GM18505 (cell line): ENCODE measurements at regions not wholly inside any gene's neighbourhood (a gene's known extent, or its start where the extent isn't known, plus 50 kb on each side); places are given as distances from the start of the nearest gene placed in this dataset.
"Not testable (repeated sequence)": the region's sequence is repeated elsewhere in the genome, so short reads cannot be mapped to it uniquely, and the experiment has no call there.

Experiments
- ATAC-seq: cut with Tn5 transposase; IDR thresholded peaks from one replicate; pipeline ENCODE4 v1.9.1; 2021; ENCODE audit not compliant: unreplicated experiment
- POLR2A ChIP-seq: IDR thresholded peaks from 4 replicates; pipeline ENCODE4 v1.6.1; 2011; ENCODE audit warnings: borderline replicate concordance; ENCODE audit not compliant: insufficient read depth, insufficient read length; ENCODE audit errors: extremely low read depth

DNA sequence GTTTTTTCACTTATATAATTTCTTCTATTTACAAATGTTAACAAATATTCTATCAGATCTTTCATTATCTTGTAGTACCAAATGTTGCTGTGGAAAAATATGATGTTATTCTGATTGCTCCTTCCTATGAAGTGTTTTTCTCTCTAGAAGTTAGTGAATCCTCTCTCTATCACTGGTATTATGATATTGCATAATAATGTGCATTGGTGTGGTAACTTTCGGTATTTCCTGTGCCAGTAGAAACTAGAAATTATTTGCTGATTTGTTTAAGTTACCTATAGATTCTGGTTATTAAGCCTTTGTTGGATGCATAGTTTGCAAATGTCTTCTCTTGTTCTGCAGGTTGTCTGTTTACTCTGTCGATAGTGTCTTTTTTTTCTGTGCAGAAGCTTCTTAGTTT is 342.5 kb downstream of the CENPW start:
- TF ChIP-seq POLR2A: no peak
- ATAC-seq: no peak

GRCh38 chr6:126685182-126685581 is 345.3 kb downstream of the CENPW start:
- no peak for TF ChIP-seq POLR2A

DNA sequence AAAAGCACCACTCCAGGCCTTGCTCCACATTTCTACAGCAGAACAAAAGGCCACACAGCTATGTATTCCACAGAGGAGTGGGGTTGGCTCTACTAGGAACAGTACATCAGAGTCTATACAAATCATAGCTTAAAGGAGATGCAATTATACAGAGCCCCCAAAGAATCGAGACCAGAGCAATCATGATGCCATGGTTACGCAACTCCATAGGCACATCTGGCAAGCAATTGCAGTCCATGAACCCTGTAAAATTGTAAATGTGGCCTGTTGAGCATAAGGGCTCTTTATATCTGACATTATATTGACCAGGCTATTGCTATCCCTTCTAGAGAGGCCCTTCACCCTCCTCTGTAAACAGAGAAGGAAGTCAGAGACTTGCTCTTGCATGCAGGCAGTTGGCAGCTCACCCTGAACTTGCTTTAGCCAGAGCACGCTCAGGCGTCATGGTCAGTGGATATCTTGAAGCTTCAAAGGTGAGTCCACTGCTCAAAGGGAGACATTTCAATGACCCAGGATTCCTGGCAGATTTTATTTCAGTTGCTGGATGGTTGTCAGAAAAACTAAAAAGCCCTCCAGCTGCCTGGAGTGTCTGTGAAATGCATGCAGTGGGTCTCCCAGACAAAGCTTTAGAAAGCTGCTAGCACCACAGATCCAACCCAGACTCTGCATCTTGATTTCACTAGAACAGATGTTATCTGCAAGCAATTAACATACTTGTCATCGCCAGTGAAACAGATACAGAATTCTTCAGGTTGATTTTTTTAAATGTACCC is 357.2 kb downstream of the CENPW start:
- no peak for TF ChIP-seq POLR2A
- no peak for ATAC-seq

More at GRCh38 chr6:126685182-126685581, 345.3 kb downstream of the CENPW start:
- no peak for ATAC-seq

GRCh38 chr6:126698732-126699240 is 358.9 kb downstream of the CENPW start:
- ATAC-seq: no peak
- TF ChIP-seq POLR2A: no peak

DNA sequence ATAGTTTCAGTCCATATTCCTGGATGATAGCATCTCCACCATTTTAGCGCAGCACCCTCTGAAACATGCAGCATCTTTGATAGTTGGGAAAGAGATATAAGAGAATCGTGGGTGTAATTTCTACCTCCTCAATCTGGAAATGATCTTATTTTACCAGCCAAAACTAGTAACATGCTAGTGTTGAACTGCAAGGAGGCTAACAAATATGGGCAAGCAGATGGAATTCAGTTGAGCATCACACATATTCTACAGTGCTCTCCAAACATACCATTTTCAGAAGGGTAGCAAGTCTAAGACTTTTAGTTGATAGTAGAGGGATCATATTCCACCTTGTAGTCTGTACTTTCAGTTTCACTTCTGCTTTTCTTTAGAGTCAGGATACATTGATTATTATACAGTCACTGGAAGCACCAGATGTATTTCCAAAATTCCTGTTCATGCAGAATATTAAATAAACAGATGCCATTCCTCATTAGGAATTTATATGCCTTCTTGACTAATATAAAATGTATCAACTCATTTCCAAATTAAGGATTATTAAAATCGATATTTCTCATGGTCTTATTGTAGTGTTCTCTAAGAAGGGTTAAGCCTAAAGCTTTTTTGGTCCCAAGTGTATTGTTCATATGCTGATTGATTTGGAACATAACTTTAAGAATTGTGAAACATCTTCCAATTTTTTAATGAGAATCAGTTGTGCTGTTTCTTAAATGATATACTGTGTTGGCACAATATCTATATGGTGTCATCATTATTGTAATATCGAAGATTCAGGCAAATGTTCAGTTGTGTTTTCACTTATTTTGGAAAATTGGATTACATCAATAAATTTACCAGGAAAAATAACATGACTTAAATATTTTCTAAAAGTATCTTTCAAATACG is 362.0 kb downstream of the CENPW start:
- TF ChIP-seq POLR2A: no peak
- ATAC-seq: no peak

DNA sequence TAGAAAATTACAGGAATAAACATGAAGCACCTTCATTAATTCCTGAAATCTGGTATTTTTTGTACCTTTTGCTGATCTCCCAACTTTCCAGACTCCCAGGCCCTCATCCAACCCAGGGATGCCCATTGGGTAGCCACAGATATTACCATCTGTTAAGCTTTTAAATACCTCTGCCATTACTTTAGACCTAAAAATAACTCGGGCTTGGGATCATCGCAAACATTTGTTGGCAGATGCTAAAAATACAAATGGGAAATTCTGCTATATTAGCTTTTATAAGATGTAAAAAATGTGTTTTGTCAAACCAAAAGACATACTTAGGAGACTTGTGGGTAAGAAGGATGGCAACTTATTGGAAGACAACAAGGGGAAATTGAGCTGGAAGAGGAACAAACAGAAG is 376.1 kb downstream of the CENPW start:
- no peak for ATAC-seq
- TF ChIP-seq POLR2A: no peak

DNA sequence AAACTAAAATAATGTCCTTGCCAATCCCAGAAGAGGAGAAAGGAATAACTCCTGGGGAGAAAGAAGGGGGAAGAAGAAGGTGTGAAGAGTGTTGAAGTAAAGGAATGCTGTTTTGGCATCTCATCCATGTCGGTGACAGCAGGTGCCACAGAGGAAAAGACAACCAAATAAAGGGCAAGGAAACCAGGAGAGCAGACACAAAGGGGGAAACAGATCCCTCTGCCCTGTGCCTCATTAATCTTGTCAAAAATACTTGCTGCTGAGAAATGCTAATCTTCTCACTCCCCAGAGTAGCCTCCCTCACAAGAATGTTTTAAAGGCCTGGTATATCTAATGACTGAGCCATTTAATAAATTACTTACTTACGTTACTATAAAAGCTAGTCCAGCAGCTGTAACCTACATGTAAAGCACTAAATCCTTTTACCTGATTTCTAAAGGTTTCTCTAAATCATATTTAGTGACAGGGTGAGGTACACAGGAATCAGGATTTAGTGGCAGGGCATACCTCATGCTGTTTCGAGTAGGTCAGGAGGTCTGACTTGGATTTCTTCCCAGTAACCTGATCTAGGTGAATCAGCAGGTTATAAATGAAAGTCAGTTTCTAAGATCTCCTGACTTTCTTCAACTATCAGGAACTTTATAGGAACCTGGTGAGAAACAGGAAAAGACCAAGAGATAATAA is 377.1 kb downstream of the CENPW start:
- no peak for TF ChIP-seq POLR2A
- no peak for ATAC-seq

DNA sequence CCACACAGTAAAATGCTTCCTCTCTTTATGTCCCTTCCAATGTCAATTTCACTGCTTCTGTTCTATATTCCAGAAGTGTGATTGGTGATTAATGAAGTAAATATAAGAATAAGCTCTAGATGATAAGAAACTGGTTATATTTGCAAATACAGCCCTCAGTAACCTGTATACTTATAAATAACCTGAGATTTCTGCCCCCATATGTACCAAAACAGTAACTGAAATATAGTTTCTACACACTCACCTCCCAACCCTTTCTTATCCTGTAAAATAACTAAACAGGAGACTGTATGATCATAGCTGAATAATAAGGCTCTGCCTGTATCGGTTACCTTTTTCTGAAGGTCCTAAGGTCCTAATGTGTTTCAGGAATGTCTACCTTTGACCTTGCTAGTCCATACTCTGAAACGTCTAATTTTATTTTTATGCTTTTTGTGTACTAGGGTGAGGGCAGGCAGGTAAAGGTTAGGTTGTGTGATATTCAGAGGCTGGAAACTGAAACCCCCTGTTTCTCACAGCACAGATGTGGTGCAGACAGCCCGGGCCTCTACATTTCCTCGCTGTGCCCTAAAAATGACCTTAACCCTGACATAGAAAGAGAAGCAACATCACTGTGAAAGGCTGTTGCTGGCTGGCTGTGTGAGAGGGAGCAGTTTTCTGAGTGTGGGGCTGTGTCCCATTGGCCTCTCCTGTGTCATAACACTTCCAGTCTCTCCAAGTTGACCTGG is 378.8 kb downstream of the CENPW start:
- TF ChIP-seq POLR2A: no peak
- peak; percentile 87 for ATAC-seq

GRCh38 chr6:126720304-126720703 is 380.4 kb downstream of the CENPW start:
- TF ChIP-seq POLR2A: no peak
- ATAC-seq: no peak

GRCh38 chr6:126721581-126722160 is 381.8 kb downstream of the CENPW start:
- no peak for TF ChIP-seq POLR2A
- no peak for ATAC-seq

DNA sequence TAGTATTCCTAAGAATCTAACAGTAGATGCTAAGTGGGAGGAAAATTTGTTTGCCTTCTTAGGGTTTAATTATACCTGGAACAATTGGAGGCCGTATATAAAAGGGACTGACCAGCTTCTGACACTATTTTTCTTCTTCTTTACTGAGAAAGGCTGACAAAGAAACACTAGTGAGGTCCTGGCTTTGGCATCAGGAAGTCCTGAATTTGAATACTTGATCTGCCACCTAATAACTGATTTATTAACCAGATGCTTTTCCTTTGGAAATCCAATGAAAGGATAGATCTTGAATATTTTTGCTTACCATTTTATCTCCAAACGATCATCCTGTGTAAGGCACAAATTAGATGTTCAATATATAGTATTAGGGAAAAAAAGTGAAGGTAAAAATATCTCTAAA is 382.5 kb downstream of the CENPW start:
- no peak for TF ChIP-seq POLR2A
- no peak for ATAC-seq

DNA sequence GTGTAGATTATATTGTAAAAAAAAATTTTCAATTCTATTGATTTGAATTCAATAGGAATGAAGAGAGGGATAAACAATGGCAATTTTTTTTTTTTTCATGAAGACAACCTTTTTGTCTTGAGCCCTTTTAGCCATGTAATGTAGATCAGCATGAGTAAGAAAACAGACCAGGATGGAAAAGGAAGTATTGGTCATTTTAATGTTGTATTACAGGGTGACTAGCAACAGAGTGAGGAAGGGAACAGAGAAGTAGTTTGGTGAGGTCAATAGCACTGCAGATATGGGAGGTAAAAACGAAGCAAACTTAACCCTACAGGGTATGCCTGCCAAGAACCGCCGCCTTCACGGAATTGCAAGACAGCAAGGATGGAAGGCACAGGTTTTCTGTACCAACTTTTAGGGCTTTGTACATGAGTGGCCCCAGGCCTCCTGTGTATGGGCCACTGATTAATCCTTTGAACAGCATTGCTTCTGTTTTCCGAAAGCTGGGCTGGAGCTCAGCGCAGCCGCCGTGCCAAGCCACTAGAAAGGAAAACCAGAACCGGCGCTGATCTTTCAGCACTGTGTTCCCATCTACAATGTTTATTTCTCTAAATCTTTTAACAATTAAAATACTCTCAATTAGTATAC is 383.7 kb downstream of the CENPW start:
- ATAC-seq: no peak
- TF ChIP-seq POLR2A: no peak

- no peak for TF ChIP-seq POLR2A
- no peak for ATAC-seq
Observed at GRCh38 chr6:126724821-126725220, 384.9 kb downstream of the CENPW start.

DNA sequence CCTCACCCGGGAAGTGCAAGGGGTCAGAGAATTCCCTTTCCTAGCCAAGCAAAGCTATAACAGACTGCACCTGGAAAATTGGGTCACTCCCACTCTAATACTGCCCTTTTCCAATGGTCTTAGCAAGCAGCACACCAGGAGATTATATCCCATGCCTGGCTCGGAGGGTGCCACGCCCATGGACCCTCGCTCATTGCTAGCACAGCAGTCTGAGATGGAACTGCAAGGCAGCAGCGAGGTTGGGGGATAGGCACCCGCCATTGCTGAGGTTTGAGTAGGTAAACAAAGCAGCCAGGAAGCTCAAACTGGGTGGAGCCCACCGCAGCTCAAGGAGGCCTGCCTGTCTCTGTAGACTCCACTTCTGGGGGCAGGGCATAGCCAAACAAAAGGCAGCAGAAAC is 386.5 kb downstream of the CENPW start:
- ATAC-seq: not testable (repeated sequence)
